NCI-H748 (cell line): ENCODE measurements at regions not wholly inside any gene's neighbourhood (a gene's known extent, or its start where the extent isn't known, plus 50 kb on each side); places are given as distances from the start of the nearest gene placed in this dataset.
A peak's percentile ranks its signal among the peaks of the same experiment; 100 is the strongest.

Experiments used
- DNase-seq: peaks from one replicate; lab custom pipeline; 2025; ENCODE audit not compliant: unreplicated experiment; lab: John Stamatoyannopoulos, UW

DNA sequence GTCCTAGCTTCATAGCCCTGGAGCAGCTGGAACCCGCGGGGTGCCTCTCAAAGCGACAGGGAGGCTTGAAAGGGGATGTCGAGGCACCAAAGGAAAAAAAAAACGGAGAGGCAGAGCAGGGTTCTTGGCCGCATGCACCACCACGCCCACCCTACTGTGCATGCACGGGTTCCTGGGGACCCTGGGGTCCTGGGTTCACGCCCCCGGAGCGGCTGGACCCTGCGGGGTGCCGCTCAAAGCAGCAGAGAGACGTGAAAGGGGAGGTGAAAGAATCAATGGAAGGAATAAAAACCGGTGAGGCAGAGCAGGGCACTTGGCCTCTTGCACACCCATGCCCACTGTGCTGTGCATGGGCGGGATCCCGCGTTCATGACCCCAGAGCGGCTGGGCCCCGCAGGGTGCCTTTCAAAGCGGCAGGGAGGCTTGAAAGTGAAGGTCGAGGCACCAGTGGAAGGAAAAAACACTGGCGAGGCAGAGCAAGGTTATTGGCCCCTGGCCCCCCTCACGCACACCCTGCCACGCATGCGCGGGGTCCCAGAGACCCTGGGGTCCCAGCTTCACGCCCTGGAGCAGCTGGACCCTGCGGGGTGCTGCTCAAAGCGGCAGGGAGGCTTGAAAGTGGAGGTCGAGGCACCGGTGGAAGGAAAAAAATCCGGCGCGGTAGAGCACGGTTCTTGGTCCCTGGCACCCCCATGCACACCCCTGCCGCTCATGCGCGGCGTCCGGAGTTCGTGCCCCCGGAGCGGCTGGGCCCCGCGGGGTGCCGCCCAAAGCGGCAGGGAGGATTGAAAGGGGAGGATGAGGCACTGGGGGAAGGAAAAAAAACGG, 318.5 kb downstream of the ALG10 start:
- DNase-seq: peak; percentile 60

DNA sequence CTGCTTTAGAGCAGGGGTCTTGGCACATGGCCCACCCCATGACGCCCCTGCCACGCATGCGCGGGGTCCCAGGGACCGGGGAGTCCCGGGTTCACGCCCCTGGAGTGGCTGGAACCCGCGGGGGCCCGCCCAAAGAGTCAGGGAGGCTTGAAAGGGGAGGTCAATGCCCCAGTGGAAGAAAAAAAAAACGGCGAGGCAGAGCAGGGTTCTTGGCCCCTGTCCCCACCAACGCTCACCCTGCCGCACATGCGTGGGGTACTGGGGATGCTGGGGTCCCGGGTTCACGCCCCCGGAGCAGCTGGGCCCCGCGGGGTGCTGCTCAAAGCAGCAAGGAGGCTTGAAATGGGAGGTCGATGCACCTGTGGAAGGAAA, 319.1 kb downstream of the ALG10 start:
- peak; percentile 39 for DNase-seq

DNA sequence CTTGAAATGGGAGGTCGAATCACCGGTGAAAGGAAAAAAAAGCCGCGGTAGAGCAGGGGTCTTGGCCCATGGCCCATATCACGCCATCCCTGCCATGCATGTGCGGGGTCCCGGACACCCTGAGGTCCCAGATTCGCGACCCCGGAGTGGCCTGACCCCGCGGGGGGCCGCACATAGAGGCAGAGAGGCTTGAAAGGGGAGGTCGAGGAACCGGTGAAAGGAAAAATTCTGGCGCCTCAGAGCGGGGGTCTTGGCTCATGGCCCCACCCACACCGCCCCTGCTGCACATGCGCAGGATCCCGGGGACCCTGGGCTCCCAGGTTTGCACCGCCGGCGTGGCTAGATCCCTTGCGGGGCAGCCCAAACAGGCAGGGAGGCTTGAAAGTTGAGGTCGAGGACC, 319.8 kb downstream of the ALG10 start:
- peak; percentile 53 for DNase-seq

DNA sequence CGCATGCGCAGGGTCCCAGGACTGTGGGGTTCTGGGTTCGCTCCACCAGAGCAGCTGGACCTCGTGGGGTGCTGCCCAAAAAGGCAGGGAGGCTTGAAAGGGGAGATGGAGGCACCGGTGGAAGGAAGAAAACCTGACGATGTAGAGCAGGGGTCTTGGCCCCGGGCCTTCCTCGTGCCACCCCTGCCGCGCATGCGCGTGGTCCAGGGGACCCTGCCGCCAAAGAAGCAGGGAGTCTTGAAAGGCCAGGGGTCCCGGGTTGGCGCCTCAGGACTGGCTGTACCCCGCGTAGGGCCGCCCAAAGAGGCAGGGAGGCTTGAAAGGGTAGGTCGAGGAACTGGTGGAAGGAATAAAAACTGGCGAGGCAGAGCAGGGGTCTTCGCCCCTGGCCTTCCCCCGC, 321.0 kb downstream of the ALG10 start:
- peak; percentile 41 for DNase-seq

DNA sequence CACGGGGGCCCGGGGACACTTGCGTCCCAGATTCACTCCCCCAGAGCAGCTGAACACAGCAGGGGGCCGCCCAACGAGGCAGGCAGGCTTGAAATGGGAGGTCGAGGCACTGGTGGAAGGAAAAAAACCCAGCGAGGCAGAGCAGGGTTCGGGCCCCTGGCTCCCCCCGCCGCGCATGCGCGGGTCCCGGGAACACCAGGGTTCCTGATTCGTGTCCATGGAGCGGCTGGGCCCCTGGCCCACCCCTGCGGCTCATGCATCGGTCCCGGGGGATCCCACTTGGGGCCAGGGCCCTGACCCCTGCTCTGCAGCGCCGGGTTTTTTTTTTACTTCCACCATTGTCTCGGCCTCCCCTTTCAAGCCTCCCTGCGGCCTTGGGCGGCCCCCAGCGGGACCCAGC, 321.5 kb downstream of the ALG10 start:
- peak; percentile 38 for DNase-seq

DNA sequence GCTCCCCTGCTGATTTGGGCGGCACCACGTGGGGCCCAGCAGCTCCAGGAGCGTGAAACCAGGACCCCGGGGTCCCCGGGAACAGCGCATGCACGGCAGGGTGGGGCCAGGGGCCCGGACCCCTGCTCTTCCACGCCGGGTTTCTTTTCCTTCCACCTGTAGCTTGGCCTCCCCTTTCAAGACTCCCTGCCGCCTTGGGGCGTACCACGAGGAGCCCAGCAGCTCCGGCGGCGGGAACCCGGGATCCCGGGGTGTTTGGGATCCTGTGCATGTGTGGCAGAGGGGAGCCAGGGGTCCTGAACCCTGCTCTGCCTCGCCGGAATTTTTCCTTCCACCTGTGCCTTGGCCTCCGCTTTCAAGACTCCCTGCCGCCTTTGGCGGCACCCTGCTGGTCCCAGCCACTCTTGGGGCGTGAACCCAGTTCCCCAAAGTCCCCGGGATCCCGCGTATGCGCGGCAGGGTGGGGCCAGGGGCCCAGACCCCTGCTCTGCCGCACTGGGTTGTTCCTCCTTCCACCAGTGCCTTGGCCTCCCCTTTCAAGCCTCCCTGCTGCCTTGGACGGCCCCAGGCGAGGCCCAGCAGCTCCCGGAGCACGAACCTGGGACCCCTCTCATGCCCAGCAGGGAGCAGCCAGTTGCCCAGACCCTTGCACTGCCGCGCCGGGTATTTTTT, 322.7 kb downstream of the ALG10 start:
- DNase-seq: no peak

DNA sequence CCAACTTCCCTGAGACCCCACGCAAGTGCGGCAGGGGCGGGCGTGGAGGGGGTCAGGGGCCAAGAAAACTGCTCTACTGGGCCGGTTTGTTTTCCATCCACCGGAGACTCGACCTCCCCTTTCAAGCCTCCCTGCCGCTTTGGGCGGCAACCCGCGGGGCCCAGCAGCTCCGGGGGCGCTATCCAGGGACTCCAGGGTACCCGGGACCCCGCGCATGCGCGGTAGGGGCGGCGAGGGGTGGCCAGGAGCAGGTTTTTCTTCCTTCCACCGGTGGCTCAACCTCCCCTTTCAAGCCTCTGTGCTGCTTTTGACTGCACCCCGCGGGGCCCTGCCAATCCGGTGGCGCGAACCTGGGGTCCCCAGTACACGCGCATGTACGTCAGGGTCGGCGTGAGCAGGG, 323.5 kb downstream of the ALG10 start:
- DNase-seq: peak; percentile 65

DNA sequence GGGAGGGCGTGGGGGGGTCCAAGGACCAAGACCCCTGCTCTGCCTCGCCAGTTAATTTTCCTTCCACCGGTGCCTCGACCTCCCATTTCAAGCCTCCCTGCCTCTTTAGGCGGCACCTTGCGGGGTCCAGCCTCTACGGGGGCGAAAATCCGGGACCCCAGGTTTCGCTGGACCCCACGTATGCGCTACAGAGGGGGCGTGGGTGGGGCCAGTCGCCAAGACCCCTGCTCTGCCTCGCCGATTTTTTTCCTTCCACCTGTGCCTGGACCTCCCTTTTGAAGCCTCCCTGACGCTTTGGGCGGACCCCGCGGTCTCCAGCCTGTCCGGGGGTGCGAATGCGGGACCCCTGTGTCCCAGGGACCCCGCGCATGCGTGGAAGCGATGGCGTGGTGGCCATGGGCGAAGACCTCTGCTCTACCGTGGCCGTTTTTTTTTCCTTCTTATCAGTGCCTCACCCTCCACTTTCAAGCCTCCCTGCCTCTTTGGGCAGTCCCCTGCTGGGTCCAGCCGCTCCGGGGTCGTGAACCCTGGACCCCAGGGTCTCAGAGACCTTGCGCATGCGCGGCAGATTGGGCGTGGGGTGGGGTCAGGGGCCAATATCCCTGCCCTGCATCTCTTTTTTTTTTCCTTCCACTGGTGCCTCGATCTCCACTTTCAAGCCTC, 324.2 kb downstream of the ALG10 start:
- DNase-seq: peak; percentile 54

DNA sequence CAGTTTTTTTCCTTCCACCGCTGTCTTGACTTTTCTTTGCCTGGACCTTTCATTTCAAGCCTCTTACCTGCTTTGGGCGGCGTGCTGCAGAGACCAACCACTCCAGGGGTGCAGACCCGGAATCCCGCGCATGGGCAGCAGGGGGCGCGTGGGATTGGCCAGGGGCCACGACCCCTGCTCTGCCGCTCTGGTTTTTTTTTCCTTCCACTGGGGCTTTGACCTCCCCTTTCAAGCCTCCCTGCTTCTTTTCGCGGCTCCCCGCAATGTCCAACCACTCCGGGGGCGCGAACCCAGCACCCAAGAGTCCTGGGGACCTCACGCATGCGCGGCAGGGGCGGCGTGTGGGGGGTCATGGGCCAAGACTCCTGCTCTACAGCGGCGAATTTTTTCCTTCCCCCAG, 325.1 kb downstream of the ALG10 start:
- peak; percentile 82 for DNase-seq

DNA sequence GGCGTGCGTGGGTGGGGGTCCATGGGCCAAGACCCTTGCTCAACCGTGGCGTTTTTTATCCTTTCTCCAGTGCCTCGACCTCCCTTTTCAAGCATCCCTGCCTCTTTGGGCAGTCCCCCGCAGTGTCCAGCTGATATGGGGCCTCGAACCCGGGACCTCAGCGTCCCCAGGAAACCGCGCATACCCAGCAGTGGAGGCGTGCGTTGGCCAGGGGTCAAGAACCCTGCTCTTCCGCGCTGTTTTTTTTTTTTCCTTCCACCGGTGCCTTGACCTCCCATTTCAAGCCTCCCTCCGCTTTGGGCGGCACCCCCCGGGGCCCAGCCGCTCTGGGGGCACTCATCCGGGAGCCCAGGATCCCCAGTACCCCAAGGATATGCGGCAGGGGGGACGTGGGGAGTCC, 325.8 kb downstream of the ALG10 start:
- peak; percentile 31 for DNase-seq

DNA sequence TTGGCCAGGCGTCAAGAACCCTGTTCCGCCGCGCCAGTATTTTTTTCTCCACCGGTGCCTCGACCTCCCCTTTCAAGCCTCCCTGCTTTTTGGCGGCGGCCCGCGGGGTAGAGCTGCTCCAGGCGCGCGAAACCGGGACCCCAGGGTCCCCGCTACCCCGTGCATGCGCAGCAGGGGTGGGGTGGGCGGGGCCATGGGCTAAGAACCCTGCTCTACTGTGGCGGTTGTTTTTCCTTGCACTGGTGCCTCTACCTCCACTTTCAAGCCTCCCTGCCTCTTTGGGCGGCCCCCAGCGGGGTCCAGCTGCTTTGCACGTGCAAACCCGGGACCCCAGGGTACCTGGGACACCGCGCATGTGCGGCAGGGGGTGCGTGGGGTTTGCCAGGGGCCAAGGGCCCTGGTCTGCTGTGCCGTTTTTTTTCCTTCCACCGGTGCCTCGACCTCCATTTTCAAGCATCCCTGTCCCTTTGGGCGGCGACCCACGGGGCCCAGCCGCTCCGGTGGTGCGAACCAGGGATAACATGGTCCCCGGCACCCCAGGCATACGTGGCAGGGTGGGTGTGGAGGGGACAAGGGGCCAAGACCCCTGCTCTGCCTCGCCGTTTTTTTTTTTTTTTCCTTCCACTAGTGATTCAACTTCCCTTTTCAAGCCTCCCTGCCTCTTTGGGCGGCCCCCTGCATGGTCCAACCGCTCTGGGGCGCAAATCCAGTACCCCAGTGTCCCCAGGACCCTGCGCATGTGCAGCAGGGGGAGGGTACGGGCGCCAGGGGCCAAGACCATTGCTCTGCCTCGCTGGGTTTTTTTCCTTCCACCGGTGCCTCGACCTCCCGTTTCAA, 326.8 kb downstream of the ALG10 start:
- DNase-seq: peak; percentile 52

DNA sequence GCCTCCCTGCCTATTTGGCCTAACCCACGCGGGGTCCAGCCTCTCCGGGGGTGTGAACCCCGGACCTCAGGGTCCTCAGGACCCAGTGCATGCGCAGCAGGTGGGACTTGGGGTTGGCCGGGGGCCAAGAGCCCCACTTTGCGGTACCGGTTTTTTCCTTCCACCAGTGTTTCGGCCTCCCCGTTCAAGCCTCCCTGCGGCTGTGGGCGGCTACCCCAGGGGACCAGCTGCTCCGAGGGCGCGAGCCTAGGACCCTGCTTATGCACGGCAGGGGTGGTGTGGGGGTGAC, 327.3 kb downstream of the ALG10 start:
- DNase-seq: no peak

DNA sequence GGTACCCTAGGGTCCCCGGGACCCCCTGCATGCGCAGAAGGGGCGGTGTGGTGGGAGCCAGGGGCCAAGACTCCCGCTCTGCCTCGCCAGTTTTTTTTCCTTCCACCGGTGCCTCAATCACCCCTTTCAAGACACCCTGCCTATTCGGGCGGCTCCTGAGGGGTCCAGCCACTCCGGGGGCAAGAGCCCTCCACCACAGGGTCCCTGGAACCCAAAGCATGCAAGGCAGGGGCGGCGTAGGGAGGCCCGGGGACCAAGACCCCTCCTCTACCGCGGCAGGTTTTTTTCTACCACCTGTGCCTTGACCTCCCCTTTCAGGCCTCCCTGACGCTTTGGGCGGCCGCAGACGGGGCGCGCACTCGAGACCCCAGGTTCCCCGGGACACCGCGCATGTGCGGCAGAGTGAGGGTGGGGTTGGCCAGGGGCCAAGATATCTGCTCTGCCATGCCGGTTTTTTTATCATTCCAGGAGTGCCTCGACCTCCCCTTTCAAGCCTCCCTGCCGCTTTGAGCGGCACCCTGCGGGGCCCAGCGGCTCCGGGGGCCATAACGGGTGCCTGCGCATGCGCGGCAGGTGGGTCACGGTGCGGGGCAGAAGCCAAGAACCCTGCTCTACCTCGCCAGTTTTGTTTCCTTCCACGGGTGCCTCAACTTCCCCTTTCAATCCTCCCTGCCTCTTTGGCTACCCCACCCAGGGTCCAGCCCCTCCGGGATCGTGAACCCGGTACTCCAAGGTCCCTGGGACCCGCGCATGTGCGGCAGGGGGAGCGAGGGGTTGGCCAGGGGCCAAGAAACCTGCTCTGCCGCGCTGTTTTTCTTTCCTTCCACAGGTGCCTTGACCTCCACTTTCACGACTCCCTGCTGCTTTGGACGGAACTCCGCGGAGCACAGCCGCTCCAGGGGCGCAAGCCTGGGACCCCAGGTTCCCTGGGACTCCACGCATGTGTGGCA, 328.1 kb downstream of the ALG10 start:
- peak; percentile 81 for DNase-seq

DNA sequence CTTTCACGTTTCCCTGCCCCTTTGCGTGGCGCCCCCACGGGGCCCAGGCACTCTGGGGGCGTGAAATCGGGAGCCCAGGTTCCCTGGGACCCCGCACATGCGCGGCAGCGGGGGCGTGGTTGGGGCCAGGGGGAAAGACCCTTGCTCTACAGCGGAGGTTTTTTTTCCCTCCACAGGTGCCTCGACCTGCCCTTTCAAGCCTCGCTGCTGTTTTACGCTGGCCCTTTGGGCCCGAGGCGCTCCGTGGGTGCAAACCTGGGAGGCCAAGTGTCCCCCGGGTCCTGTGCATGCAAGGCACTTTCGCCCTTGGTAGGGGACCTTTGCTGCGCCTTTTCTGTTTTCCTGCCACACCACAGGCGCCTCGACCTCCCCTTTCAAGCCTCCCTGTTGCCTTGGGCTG, 329.8 kb downstream of the ALG10 start:
- DNase-seq: peak; percentile 36

DNA sequence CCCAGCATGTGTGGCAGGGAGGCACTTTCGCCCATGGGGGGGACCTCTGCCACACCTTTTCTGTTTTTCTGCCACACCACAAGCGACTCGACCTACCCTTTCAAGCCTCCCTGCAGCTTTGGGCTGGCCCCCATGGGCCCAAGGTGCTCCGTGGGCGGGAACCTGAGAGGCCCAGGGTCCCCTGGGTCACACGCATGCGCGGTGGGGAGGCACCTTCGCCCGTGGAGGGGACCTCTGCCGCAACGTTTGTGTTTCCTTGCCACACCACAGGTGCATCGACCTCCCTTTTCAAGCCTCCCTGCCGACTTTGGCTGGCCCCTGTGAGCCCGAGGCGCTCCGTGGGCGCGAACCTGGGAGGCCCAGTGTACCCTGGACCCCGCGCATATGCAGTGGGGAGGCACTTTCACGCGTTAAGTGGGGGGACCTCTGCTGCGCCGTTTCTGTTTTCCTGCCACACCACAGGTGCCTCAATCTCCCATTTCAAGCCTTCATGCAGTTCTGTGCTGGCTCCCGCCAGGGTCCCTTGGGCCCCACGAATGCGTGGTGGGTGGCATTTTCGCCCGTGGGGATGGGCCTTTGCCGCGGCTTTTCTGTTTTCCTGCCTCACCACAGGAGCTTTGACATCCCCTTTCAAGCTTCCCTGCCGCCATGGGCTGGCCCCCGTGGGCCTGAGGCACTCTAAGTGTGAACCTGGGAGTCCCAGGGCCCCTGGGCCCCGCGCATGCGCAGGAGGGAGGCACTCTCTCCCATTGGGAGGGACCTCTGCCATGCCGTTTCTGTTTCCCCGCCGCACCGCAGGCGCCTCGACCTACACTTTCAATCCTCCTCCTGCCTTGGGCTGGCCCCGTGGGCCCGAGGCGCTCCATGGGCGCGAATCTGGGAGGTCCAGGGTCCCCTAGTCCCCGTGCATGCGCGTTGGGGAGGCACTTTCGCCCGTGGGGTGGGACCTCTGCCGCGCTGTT, 332.2 kb downstream of the ALG10 start:
- peak; percentile 27 for DNase-seq

DNA sequence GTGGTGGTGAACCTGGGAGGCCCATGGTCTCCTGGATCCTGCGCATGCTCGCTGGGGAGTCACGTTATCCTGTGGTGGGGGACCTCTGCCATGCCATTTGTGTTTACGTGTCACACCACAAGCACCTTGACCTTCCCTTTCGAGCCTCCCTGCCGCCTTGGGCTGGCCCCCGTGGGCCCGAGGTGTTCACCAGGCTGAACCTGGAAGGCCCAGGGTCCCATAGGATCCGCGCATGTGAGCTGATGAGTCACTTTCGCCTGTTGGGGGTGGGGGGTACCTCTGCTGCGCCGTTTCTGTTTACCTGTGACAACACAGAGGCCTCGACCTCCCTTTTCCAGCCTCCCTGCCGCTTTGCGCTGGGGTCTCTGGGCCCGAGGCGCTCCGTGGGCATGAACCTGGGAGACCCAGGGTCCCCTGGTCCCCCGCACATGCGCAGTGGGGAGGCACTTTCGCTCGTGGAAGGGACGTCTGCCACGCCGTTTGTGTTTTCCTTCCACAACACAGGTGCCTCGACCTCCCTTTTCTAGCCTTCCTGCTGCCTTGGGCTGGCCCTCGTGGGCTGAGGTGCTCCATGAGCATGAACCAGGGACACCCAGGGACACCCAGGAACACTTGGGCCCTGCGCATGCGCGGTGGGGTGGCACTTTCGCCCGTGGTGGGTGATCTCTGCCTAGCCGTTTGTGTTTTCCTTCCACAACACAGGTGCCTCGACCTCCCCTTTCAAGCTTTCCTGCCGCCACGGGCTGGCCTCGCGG, 334.1 kb downstream of the ALG10 start:
- no peak for DNase-seq

DNA sequence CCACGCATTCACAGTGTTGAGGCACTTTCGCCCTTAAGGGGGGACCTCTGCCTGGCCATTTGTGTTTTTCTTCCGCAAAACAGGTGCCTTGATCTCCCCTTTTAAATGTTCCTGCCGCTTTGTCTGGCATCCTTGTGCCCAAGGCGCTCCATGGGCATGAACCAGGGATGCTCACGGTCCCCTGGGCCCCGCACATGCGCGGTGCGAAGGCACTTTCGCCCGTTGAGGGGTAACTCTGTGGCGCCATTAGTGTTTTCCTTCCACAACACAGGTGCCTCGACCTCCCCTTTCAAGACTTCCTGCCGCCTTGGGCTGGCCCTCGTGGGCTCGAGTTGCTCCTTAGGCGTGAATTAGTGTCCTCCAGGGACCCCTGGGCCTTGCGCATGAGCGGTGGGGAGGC, 335.5 kb downstream of the ALG10 start:
- peak; percentile 30 for DNase-seq

DNA sequence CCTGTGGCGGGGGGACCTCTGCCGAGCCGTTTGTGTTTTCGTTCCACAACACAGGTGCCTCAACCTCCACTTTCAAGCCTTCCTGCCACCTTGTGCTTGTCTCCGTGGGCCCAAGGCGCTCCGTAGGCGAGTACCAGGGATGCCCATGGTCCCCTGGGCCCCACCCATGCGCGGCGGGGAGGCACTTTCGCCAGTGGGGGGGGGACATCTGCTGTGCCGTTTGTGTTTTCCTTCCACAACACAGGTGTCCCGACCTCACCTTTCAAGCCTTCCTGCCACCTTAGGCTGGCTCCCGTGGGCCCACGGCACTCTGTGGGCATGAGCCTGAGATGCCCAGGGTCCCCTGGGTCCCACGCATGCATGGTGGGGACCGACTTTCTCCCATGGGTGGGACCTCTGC, 335.9 kb downstream of the ALG10 start:
- DNase-seq: no peak
